ENCODE measurements at regions not wholly inside any gene's neighbourhood (a gene's known extent, or its start where the extent isn't known, plus 50 kb on each side); places are given as distances from the start of the nearest gene placed in this dataset.

DNA sequence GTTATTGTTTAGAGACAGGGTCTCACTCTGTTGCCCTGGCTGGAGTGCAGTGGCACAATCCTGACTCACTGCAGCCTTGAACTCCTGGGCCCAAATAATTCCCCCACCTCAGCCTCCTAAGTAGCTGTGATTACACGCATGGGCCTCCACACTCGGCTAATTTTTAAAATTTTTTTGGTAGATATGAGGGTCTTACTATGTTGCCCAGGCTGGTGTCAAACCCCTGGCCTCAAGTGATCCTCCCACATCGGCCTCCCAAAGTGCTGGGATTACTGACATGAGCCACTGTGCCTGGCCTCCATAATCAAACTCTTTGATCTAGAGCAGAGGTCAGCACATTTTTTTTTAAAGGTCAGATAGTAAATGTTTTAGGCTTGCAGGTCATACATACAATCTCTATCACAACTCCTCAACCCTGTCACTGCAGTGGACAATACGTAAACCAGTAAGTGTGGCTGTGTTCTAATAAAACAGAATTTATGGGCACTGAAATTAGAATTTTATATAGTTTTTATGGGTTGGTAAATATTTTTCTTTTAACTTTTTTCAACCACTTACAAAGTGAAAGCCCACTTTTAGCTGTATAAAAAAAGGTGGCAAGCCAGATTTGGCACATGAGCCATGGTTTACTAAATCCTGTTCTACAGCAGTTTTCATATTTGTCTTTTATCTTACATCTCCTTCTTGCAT is 105.1 kb upstream of the RAPGEF2 start:
- no peak overlapping the region for H3K4me3 ChIP-seq
- H3K4me1 ChIP-seq: no peaks in the 10 kb centered on the region
- no peaks in the 10 kb centered on the region for H3K36me3 ChIP-seq
- H3K27ac ChIP-seq: no peak overlapping the region
- no peak for TF ChIP-seq CTCF (IDR thresholded peaks at IDR 0.05)
- H3K27me3 ChIP-seq: no peaks in the 10 kb centered on the region
- intact Hi-C loops (cut with DNase I): no loop called here
- no peak for ATAC-seq
- H3K9me3 ChIP-seq: no peaks in the 10 kb centered on the region
- no peak for DNase-seq

DNA sequence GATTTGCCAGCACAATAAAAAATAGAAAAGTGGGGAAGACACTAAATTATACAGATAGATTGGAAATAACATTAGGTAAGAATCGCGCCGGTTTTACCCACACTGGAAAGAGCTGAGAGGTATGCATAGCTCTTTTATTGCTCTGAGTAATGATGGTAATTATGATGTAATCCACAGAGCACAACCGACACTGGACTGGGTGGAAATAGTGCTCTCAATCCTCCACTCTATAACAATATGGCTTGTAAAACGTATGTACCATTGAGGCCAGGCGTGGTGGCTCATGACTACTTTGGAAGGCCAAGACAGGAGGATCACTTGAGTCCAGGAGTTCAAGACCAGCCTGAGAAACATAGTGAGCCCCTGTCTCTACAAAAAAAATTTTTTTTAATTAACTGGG is 104.3 kb upstream of the RAPGEF2 start:
- intact Hi-C loops (cut with DNase I): no loop called here
- Histone ChIP-seq H3K27me3 (no peaks in the 10 kb centered on the region), H3K36me3 (no peaks in the 10 kb centered on the region), H3K4me3 (no peak overlapping the region), H3K9me3 (no peaks in the 10 kb centered on the region), H3K27ac (no peak overlapping the region), H3K4me1 (peaks cover 0 to 7% of the 10 kb centered on the region in 2 donors)
- TF ChIP-seq CTCF (IDR thresholded peaks at IDR 0.05): no peak
- no peak for ATAC-seq
- DNase-seq: no peak

DNA sequence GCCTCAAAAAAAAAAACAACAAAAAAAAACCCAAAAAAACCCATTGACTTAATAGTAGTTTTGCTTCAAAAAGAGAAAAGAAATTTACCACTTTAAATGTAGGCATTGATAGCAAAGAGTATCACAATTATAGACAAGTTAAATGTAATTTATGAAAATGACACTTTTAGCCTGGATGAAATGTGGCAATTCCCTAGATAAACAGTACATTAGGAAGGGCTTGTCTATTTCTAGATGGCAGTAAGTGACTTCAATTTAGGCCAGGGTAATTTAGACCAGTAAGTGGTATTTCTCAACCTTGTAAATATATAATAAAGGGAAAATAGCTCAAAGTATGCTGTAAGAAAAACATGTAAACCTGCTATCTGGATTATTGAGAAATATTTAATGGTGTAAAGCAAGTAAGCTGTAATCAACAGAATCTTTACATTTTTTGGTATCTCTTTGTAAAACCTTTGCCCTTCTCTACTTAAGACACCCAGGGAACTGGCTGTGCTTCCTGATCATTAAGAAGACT is 103.7 kb upstream of the RAPGEF2 start:
- peak; percentile 48 for ATAC-seq
- H3K27ac ChIP-seq: no peak overlapping the region
- TF ChIP-seq CTCF (IDR thresholded peaks at IDR 0.05): no peak
- intact Hi-C loops (cut with DNase I): no loop called here
- no peaks in the 10 kb centered on the region for H3K36me3 ChIP-seq
- DNase-seq: no peak
- H3K9me3 ChIP-seq: no peaks in the 10 kb centered on the region
- H3K4me1 ChIP-seq: peaks cover 0 to 7% of the 10 kb centered on the region in 2 donors
- no peaks in the 10 kb centered on the region for H3K27me3 ChIP-seq
- no peak overlapping the region for H3K4me3 ChIP-seq

DNA sequence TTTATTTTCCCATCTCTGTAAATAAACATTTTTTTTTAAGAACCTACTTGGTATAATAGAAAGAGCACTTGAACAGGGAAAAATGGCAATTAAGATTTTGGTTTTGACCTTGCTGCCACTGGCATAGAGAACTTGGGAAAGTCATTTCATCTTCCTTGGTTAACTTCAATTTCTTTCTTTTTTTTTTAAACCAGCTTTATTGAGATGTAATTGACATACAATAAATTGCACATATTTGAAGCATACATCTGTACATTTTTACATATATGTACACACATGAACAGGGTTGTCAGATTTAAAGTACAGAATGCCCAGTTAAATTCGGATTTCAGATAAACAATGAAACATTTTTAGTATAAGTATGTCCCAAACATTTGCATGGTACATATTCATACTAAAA is 103.0 kb upstream of the RAPGEF2 start:
- H3K4me3 ChIP-seq: no peak overlapping the region
- peaks cover 0 to 7% of the 10 kb centered on the region in 2 donors for H3K4me1 ChIP-seq
- no peaks in the 10 kb centered on the region for H3K27me3 ChIP-seq
- no peaks in the 10 kb centered on the region for H3K9me3 ChIP-seq
- ATAC-seq (no peak), DNase-seq (no peak)
- H3K36me3 ChIP-seq: no peaks in the 10 kb centered on the region
- no peak for TF ChIP-seq CTCF (IDR thresholded peaks at IDR 0.05)
- no peak overlapping the region for H3K27ac ChIP-seq
- intact Hi-C loops (cut with DNase I): no loop called here

DNA sequence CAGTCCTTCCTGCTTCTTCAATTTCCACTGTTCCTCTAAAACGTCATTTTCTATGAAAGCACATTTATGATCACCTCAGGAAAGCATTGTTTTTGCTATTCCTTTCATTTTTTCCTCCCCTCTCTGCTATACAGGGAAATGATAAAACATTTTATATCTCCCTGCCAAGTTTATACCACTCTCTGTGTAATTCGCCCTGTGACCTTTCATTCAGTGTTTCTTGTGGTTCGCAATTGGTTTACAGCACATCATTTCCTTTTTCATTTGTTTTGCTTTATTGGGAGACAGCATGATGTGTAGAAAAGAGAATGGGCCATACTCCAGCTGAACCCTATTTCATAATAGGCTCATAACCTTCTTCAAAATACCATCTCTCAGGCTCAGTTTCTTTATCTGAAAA is 99.9 kb upstream of the RAPGEF2 start:
- peak in 2 of 4 donors; percentile 16 to 33 for DNase-seq
- no peak overlapping the region for H3K4me3 ChIP-seq

More for the DNA sequence above, 99.9 kb upstream of the RAPGEF2 start:
- Histone ChIP-seq H3K4me1 (peaks cover 0 to 7% of the 10 kb centered on the region in 2 donors), H3K27me3 (no peaks in the 10 kb centered on the region), H3K27ac (no peak overlapping the region), H3K9me3 (no peaks in the 10 kb centered on the region), H3K36me3 (no peaks in the 10 kb centered on the region)
- intact Hi-C loops (cut with DNase I): no loop called here
- TF ChIP-seq CTCF (IDR thresholded peaks at IDR 0.05): no peak
- no peak for ATAC-seq
